ENCODE measurements at regions not wholly inside any gene's neighbourhood (a gene's known extent, or its start where the extent isn't known, plus 50 kb on each side); places are given as distances from the start of the nearest gene placed in this dataset.
A peak's percentile ranks its signal among the peaks of the same experiment; 100 is the strongest.
"Not testable (repeated sequence)": the region's sequence is repeated elsewhere in the genome, so short reads cannot be mapped to it uniquely, and the experiment has no call there.

- DNase-seq (ENCODE audit: extremely low spot score, insufficient read length, low read depth): no peak
Measured at GRCh38 chr4:11072463-11072862, 356.2 kb downstream of the HS3ST1 start.

GRCh38 chr4:11070813-11071212 lies 357.9 kb downstream of the HS3ST1 start:
- FAIRE-seq (no peak), DNase-seq (ENCODE audit: extremely low spot score, insufficient read length, low read depth) (no peak)

More at GRCh38 chr4:11072463-11072862, 356.2 kb downstream of the HS3ST1 start:
- FAIRE-seq: no peak

GRCh38 chr4:11069581-11070211 lies 359.0 kb downstream of the HS3ST1 start:
- no peak for FAIRE-seq

GRCh38 chr4:11069083-11069482 lies 359.6 kb downstream of the HS3ST1 start:
- no peak for DNase-seq (ENCODE audit: extremely low spot score, insufficient read length, low read depth)
- no peak for FAIRE-seq

More at GRCh38 chr4:11069581-11070211, 359.0 kb downstream of the HS3ST1 start:
- DNase-seq (ENCODE audit: extremely low spot score, insufficient read length, low read depth): no peak

GRCh38 chr4:11066584-11066983 lies 362.1 kb downstream of the HS3ST1 start:
- not testable (repeated sequence) for FAIRE-seq; DNase-seq (ENCODE audit: extremely low spot score, insufficient read length, low read depth)

- DNase-seq (ENCODE audit: extremely low spot score, insufficient read length, low read depth); FAIRE-seq: not testable (repeated sequence)
Measured at GRCh38 chr4:11060637-11061036, 368.1 kb downstream of the HS3ST1 start.

- not testable (repeated sequence) for FAIRE-seq; DNase-seq (ENCODE audit: extremely low spot score, insufficient read length, low read depth)
Measured at GRCh38 chr4:11054937-11055336, 370.4 kb upstream of the CLNK start.

GRCh38 chr4:11053601-11054220 lies 369.1 kb upstream of the CLNK start:
- DNase-seq (ENCODE audit: extremely low spot score, insufficient read length, low read depth) (no peak), FAIRE-seq (no peak)

- FAIRE-seq: no peak
- DNase-seq (ENCODE audit: extremely low spot score, insufficient read length, low read depth): no peak
Measured at GRCh38 chr4:11051181-11051580, 366.6 kb upstream of the CLNK start.

GRCh38 chr4:11050766-11051165 lies 366.2 kb upstream of the CLNK start:
- DNase-seq (ENCODE audit: extremely low spot score, insufficient read length, low read depth) (no peak), FAIRE-seq (no peak)

GRCh38 chr4:11049001-11049400 lies 364.4 kb upstream of the CLNK start:
- DNase-seq (ENCODE audit: extremely low spot score, insufficient read length, low read depth) (no peak), FAIRE-seq (no peak)

GRCh38 chr4:11042760-11043159 lies 358.2 kb upstream of the CLNK start:
- FAIRE-seq (peak; percentile 67), DNase-seq (ENCODE audit: extremely low spot score, insufficient read length, low read depth) (no peak)

- DNase-seq (ENCODE audit: extremely low spot score, insufficient read length, low read depth): no peak
- FAIRE-seq: no peak
Measured at GRCh38 chr4:11039634-11040131, 355.1 kb upstream of the CLNK start.

- no peak for FAIRE-seq
Measured at GRCh38 chr4:11038926-11039325, 354.4 kb upstream of the CLNK start.

GRCh38 chr4:11037637-11038036 lies 353.1 kb upstream of the CLNK start:
- no peak for FAIRE-seq
- DNase-seq (ENCODE audit: extremely low spot score, insufficient read length, low read depth): no peak

More at GRCh38 chr4:11038926-11039325, 354.4 kb upstream of the CLNK start:
- DNase-seq (ENCODE audit: extremely low spot score, insufficient read length, low read depth): no peak

GRCh38 chr4:11028334-11028733 lies 343.8 kb upstream of the CLNK start:
- no peak for FAIRE-seq
- no peak for DNase-seq (ENCODE audit: extremely low spot score, insufficient read length, low read depth)

- DNase-seq (ENCODE audit: extremely low spot score, insufficient read length, low read depth): no peak
- no peak for FAIRE-seq
Measured at GRCh38 chr4:11021333-11021732, 336.8 kb upstream of the CLNK start.

- FAIRE-seq: no peak
- DNase-seq (ENCODE audit: extremely low spot score, insufficient read length, low read depth): no peak
Measured at GRCh38 chr4:11019451-11020240, 335.1 kb upstream of the CLNK start.

- DNase-seq (ENCODE audit: extremely low spot score, insufficient read length, low read depth) (no peak), FAIRE-seq (no peak)
Measured at GRCh38 chr4:11014199-11014598, 329.6 kb upstream of the CLNK start.

GRCh38 chr4:11013094-11013664 lies 328.6 kb upstream of the CLNK start:
- no peak for DNase-seq (ENCODE audit: extremely low spot score, insufficient read length, low read depth)
- no peak for FAIRE-seq

Data from GM18507 (cell line).